ENCODE measurements at regions not wholly inside any gene's neighbourhood (a gene's known extent, or its start where the extent isn't known, plus 50 kb on each side); places are given as distances from the start of the nearest gene placed in this dataset.

GRCh38 chr3:5389057-5389456 lies 201.6 kb downstream of the EDEM1 start:
- Histone ChIP-seq H3K4me2 (ENCODE audit: low read length) (no peak overlapping the region), H3F3A (ENCODE audit: insufficient read depth, low read length, poor library complexity, severe bottlenecking) (no peaks in the 10 kb centered on the region), H2AFZ (ENCODE audit: low read depth, low read length) (no peak overlapping the region), H4K20me1 (ENCODE audit: insufficient read depth) (no peaks in the 10 kb centered on the region), H3K27me3 (ENCODE audit: insufficient read depth, low read depth, low read length) (no peaks in the 10 kb centered on the region), H3K36me3 (ENCODE audit: insufficient read depth, low read length) (no peaks in the 10 kb centered on the region), H3K9ac (ENCODE audit: low read length) (no peak overlapping the region), H3K4me3 (ENCODE audit: low read length) (no peak overlapping the region), H3K9me3 (ENCODE audit: low read length) (no peaks in the 10 kb centered on the region), H3K79me2 (replicated peaks; ENCODE audit: insufficient read depth, low read length) (no peaks in the 10 kb centered on the region), H3K27ac (ENCODE audit: low read length) (no peak overlapping the region), H3K9me2 (ENCODE audit: insufficient read depth, low read length) (no peaks in the 10 kb centered on the region)
- TF ChIP-seq POLR2AphosphoS5 (IDR thresholded peaks at IDR 0.05): no peak
- TF ChIP-seq, protein P1, sequence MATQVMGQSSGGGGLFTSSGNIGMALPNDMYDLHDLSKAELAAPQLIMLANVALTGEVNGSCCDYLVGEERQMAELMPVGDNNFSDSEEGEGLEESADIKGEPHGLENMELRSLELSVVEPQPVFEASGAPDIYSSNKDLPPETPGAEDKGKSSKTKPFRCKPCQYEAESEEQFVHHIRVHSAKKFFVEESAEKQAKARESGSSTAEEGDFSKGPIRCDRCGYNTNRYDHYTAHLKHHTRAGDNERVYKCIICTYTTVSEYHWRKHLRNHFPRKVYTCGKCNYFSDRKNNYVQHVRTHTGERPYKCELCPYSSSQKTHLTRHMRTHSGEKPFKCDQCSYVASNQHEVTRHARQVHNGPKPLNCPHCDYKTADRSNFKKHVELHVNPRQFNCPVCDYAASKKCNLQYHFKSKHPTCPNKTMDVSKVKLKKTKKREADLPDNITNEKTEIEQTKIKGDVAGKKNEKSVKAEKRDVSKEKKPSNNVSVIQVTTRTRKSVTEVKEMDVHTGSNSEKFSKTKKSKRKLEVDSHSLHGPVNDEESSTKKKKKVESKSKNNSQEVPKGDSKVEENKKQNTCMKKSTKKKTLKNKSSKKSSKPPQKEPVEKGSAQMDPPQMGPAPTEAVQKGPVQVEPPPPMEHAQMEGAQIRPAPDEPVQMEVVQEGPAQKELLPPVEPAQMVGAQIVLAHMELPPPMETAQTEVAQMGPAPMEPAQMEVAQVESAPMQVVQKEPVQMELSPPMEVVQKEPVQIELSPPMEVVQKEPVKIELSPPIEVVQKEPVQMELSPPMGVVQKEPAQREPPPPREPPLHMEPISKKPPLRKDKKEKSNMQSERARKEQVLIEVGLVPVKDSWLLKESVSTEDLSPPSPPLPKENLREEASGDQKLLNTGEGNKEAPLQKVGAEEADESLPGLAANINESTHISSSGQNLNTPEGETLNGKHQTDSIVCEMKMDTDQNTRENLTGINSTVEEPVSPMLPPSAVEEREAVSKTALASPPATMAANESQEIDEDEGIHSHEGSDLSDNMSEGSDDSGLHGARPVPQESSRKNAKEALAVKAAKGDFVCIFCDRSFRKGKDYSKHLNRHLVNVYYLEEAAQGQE (IDR thresholded peaks at IDR 0.05; ENCODE audit: borderline replicate concordance): no peak

DNA sequence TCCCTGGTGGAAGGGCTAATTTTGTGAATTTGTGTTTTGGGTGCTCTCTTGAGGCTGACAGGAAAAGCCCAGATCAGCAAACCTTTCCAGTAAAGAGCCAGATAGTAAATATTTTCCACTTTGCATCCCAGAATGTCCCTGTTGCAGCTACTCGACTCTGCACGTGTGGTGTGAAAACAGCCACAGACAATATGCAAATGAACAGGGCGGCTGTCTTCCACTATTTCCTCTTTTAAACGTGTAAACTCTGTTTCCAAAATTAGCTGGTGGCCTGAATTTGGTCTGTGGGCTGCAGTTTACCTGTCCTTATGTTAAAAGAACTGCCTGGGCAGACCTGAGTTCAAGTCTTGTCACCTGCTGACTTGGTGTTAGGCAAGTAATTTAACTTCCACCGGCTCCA lies 202.7 kb downstream of the EDEM1 start:
- H3K9me2 ChIP-seq (ENCODE audit: insufficient read depth, low read length): no peaks in the 10 kb centered on the region
- no peak overlapping the region for H2AFZ ChIP-seq (ENCODE audit: low read depth, low read length)
- H3K36me3 ChIP-seq (ENCODE audit: insufficient read depth, low read length): no peaks in the 10 kb centered on the region
- no peak overlapping the region for H3K27ac ChIP-seq (ENCODE audit: low read length)
- no peak for TF ChIP-seq POLR2AphosphoS5 (IDR thresholded peaks at IDR 0.05)
- TF ChIP-seq, protein P2, sequence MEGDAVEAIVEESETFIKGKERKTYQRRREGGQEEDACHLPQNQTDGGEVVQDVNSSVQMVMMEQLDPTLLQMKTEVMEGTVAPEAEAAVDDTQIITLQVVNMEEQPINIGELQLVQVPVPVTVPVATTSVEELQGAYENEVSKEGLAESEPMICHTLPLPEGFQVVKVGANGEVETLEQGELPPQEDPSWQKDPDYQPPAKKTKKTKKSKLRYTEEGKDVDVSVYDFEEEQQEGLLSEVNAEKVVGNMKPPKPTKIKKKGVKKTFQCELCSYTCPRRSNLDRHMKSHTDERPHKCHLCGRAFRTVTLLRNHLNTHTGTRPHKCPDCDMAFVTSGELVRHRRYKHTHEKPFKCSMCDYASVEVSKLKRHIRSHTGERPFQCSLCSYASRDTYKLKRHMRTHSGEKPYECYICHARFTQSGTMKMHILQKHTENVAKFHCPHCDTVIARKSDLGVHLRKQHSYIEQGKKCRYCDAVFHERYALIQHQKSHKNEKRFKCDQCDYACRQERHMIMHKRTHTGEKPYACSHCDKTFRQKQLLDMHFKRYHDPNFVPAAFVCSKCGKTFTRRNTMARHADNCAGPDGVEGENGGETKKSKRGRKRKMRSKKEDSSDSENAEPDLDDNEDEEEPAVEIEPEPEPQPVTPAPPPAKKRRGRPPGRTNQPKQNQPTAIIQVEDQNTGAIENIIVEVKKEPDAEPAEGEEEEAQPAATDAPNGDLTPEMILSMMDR (IDR thresholded peaks at IDR 0.05; ENCODE audit: poor library complexity, severe bottlenecking): no peak
- no peak for TF ChIP-seq SMC3 (conservative IDR thresholded peaks at IDR 0.05; ENCODE audit: poor library complexity)
- TF ChIP-seq RAD21 (conservative IDR thresholded peaks at IDR 0.05): no peak
- TF ChIP-seq EP300 (conservative IDR thresholded peaks at IDR 0.05; ENCODE audit: poor library complexity, severe bottlenecking): no peak
- TF ChIP-seq, protein P1 (IDR thresholded peaks at IDR 0.05; ENCODE audit: borderline replicate concordance): no peak
- no peak for TF ChIP-seq EZH2 (IDR thresholded peaks at IDR 0.05; ENCODE audit: borderline replicate concordance, insufficient read depth, low read length, poor library complexity, severe bottlenecking)
- no peak for TF ChIP-seq MXI1 (conservative IDR thresholded peaks at IDR 0.05; ENCODE audit: poor library complexity, severe bottlenecking)
- TF ChIP-seq TAF1 (IDR thresholded peaks at IDR 0.05; ENCODE audit: low read depth): no peak
- H3K9ac ChIP-seq (ENCODE audit: low read length): no peak overlapping the region
- no peaks in the 10 kb centered on the region for H3F3A ChIP-seq (ENCODE audit: insufficient read depth, low read length, poor library complexity, severe bottlenecking)
- H4K20me1 ChIP-seq (ENCODE audit: insufficient read depth): no peaks in the 10 kb centered on the region
- no peak overlapping the region for H3K4me2 ChIP-seq (ENCODE audit: low read length)
- H3K27me3 ChIP-seq (ENCODE audit: insufficient read depth, low read depth, low read length): no peaks in the 10 kb centered on the region
- H3K4me3 ChIP-seq (ENCODE audit: low read length): no peak overlapping the region
- H3K9me3 ChIP-seq (ENCODE audit: low read length): no peaks in the 10 kb centered on the region
- H3K79me2 ChIP-seq (replicated peaks; ENCODE audit: insufficient read depth, low read length): no peaks in the 10 kb centered on the region
